HG03457 (cell line): ENCODE measurements at regions not wholly inside any gene's neighbourhood (a gene's known extent, or its start where the extent isn't known, plus 50 kb on each side); places are given as distances from the start of the nearest gene placed in this dataset.
"Not testable (repeated sequence)": the region's sequence is repeated elsewhere in the genome, so short reads cannot be mapped to it uniquely, and the experiment has no call there.

Experiments
- ATAC-seq: cut with Tn5 transposase; IDR thresholded peaks from one replicate; pipeline ENCODE4 v1.9.1; 2021; ENCODE audit warnings: moderate number of reproducible peaks; ENCODE audit not compliant: unreplicated experiment

GRCh38 chr9:86997156-86997555 lies 49.9 kb upstream of the GAS1 start:
- no peak for ATAC-seq

DNA sequence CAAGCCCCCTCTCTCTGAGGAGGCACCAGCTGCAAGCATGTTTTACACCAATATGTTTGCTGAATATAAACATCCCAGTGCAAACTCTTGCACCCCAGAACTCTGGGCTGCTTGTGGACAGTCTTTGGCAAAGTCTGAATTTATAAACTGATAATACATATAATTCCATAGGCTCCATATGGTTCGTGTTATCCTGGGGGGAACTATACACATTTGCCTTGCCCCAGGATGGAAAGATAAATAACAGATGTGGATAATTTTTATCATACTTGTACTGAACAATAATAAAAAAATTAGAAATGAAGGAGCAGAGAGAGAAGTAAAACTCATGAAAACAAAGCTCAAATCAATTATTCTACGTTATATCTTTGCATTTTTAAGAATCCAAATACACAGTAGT lies 50.6 kb upstream of the GAS1 start:
- ATAC-seq, result no peak

DNA sequence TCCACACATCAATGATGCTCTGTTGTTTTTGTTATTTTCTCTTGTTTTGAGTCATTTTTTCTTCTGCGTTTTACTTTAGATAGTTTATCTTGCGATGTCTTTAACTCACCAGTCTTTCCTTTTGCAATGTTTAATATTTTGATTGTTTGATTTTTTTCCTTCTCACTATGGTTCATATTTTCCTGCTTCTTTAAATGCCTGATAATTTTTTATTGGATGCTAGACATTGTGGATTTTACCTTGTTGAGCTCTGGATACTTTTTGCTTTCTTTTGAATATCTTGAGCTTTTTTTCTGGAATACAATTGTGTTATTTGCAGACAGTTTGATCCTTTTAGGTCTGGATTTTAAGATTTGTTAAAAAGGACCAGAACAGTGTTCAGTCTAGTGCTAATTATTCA lies 55.2 kb upstream of the GAS1 start:
- no peak for ATAC-seq

DNA sequence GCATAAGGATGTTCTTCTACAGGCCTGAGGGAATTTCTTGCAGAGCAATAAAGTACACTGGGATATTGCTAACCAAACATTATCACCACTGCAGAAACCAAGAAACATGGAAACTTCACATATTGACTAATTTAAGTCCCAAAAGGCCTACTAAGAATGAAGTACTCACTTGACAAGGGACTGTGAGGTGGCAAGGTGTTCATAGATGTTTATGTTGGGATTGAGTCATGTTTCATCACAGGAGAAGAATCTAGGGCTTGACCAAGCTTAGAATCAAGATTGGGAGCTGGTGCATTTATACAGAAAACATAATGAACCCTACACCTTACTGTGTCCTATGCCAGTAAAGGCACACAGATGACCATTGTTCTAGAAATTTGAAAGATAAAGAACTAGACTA lies 56.7 kb upstream of the GAS1 start:
- ATAC-seq, result no peak

DNA sequence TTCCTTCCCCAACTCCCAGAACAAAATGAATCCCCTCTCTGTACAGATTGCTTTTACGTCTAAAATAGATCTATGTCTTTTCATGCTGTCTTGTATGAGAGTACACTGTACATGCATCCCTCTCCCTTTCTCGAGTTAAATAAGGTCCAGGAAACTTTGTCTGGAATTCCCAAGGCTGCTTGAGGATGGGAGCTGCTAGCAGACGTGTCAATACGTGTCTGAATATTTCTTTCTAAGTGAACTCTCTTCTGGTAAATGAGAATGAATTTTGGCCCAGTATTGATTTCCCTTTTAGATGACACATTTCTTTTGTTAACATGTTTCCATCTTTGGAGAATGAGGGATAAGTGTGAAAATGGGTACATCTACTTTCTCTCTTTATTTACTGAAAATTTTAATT lies 59.6 kb upstream of the GAS1 start:
- no peak for ATAC-seq

DNA sequence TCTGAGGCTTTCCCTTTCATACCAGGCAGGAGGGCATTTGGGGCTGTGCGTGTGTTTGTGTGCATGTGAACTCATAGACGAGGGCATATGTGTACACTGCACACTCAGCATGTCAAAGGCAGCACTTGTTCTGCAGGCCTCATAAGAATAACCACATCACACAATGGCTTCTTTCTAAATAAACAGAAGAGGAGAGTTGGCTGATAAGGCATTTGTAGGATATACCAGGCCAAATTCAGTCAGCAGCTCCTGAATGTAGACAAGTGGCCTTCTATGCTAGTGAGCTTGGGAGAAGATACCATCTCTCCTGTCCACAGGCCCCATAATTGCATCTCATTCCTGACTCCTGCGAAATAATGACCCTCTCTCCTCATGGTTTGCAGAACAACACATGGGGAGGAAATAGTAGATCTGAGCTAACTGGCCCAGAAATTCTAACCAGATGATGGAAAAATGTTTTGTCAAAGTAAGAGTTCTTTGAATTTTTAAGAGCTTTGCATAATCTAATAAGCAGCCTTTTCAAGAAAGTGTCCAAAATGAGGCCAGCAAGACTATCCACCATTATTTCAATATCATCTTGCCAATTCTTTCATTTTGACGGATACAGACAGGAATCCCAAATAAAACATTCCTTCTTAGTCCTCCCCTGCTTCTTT lies 60.5 kb upstream of the GAS1 start:
- no peak for ATAC-seq

GRCh38 chr9:87008667-87009066 lies 61.4 kb upstream of the GAS1 start:
- no peak for ATAC-seq

GRCh38 chr9:87010626-87011025 lies 63.3 kb upstream of the GAS1 start:
- no peak for ATAC-seq

DNA sequence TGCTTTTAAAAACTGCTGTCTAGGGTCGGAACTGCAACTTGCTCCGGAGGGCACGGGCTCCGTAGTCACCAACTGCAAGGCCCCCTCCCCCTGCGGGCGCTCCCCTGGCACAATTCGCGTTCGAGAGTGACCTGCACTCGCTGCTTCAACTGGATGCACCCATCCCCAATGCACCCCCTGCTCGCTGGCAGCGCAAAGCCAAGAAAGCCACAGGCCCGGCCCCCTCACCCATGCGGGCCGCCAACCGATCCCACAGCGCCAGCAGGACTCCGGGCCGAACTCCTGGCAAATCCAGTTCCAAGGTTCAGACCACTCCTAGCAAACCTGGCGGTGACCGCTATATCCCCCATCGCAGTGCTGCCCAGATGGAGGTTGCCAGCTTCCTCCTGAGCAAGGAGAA lies 64.2 kb upstream of the GAS1 start:
- no peak for ATAC-seq

GRCh38 chr9:87013490-87013889 lies 66.2 kb upstream of the GAS1 start:
- no peak for ATAC-seq

DNA sequence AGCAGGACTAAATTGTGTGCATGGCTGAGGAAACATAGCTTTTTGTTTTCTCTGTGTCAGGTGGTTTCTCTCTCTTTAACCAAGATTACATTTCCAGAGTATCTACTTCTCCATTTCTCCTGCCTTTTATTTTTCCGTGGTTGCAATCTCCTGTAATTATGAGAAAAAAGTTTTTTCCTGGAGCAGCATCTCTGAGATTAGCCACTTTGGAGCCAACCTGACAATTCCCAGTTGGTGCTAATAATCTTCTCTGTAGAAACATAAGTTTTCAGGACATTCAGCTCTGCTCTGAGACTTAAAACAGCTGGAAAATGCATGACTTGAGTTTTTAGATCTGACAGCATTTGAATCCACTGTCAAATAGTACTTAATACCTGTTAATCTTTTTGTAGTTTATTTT lies 67.1 kb upstream of the GAS1 start:
- ATAC-seq, result no peak

- no peak for ATAC-seq
Measured at GRCh38 chr9:87016681-87017080, 69.4 kb upstream of the GAS1 start.

- no peak for ATAC-seq
Measured at GRCh38 chr9:87020169-87020950, 73.1 kb upstream of the GAS1 start.

GRCh38 chr9:87022178-87022577 lies 74.9 kb upstream of the GAS1 start:
- no peak for ATAC-seq

GRCh38 chr9:87026204-87026603 lies 78.9 kb upstream of the GAS1 start:
- ATAC-seq, result no peak

GRCh38 chr9:87028836-87029235 lies 81.5 kb upstream of the GAS1 start:
- ATAC-seq, result not testable (repeated sequence)

- ATAC-seq, result no peak
Measured at GRCh38 chr9:87029905-87030304, 82.6 kb upstream of the GAS1 start.

DNA sequence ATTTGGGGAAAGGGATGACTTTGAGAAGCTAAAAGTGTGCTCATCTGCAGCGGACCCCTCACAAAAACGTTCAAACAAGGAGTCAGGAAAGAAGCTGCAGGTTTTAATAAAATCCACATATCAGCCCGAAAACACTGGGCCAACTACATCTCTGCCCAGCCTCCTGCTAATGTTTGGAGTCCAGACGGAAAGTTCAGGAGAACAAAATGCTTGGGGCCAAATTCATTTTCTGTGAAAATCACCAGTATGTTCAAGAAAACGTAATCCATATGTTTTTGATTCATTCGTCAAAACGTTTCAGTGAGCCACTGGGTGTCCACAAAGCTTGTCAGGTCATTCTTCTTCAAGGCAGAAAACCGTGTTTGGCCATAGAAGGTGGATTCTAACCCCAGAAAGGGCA lies 87.5 kb upstream of the GAS1 start:
- ATAC-seq, result no peak

GRCh38 chr9:87035879-87036278 lies 88.6 kb upstream of the GAS1 start:
- no peak for ATAC-seq

GRCh38 chr9:87036506-87036905 lies 89.2 kb upstream of the GAS1 start:
- ATAC-seq, result no peak

GRCh38 chr9:87039809-87040392 lies 92.6 kb upstream of the GAS1 start:
- ATAC-seq, result no peak

- ATAC-seq, result no peak
Measured at GRCh38 chr9:87040410-87041009, 93.2 kb upstream of the GAS1 start.
